ENCODE measurements at regions not wholly inside any gene's neighbourhood (a gene's known extent, or its start where the extent isn't known, plus 50 kb on each side); places are given as distances from the start of the nearest gene placed in this dataset.

DNA sequence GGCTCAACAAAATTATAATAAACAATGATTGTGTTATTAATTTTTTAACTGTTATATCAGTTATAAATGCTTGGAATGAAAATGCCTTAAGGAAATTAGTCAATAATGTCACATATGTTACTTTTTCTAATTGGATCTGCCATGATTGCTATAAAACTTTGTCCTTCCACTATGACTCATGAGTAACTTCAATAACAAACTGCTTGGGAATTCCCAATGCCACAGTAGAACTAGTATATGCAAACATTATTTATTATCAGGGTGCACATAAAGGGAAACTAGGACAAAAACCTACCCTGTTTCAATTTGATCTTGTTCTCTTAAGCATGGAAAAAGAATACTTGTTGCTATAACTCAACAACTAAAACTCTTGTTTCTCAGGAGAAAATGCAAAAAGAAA lies 59.1 kb upstream of the PDC start:
- Histone ChIP-seq H3K4me3 (no peak overlapping the region), H3K27ac (replicated peaks) (no peak overlapping the region), H3K36me3 (no peaks in the 10 kb centered on the region), H3K9me3 (replicated peaks) (peaks cover 26% of the 10 kb centered on the region), H3K4me1 (no peaks in the 10 kb centered on the region), H3K27me3 (ENCODE audit: low read depth) (no peaks in the 10 kb centered on the region)
- intact Hi-C loops (cut with micrococcal nuclease), result no loop called here
- TF ChIP-seq, protein P1, sequence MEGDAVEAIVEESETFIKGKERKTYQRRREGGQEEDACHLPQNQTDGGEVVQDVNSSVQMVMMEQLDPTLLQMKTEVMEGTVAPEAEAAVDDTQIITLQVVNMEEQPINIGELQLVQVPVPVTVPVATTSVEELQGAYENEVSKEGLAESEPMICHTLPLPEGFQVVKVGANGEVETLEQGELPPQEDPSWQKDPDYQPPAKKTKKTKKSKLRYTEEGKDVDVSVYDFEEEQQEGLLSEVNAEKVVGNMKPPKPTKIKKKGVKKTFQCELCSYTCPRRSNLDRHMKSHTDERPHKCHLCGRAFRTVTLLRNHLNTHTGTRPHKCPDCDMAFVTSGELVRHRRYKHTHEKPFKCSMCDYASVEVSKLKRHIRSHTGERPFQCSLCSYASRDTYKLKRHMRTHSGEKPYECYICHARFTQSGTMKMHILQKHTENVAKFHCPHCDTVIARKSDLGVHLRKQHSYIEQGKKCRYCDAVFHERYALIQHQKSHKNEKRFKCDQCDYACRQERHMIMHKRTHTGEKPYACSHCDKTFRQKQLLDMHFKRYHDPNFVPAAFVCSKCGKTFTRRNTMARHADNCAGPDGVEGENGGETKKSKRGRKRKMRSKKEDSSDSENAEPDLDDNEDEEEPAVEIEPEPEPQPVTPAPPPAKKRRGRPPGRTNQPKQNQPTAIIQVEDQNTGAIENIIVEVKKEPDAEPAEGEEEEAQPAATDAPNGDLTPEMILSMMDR (IDR thresholded peaks at IDR 0.05; ENCODE audit: borderline replicate concordance), result no peak
- DNase-seq, result no peak

DNA sequence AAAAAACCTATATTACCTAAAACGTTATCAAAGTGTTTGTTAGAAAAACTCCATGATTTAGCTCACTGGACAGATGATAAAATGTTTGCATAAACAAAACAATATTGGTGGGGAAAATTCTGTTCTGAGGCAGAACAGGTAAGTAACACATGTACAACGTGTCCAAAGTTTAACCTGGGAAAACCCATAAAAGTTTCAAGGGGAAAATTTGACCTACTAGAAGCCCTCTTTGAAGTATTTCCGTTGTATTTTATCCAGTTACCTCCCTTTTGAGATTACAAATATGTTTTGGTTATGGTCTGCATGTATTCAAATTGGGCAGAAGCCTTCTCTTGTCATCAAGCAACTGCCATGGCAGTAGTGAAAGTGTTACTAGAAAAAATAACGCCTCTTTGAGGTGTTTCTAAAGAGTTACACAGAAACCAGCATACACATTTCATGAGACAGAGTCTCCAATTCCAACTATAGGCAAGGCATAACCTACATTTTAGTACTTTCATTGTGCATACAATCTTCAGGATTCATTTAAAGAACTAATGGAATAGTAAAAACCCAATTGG lies 58.0 kb upstream of the PDC start:
- Histone ChIP-seq H3K4me3 (no peak overlapping the region), H3K4me1 (no peaks in the 10 kb centered on the region), H3K27me3 (ENCODE audit: low read depth) (no peaks in the 10 kb centered on the region), H3K27ac (replicated peaks) (no peak overlapping the region), H3K9me3 (replicated peaks) (peaks cover 15% of the 10 kb centered on the region), H3K36me3 (no peaks in the 10 kb centered on the region)
- DNase-seq, result no peak
- TF ChIP-seq, protein P1 (IDR thresholded peaks at IDR 0.05; ENCODE audit: borderline replicate concordance), result no peak
- intact Hi-C loops (cut with micrococcal nuclease), result no loop called here

DNA sequence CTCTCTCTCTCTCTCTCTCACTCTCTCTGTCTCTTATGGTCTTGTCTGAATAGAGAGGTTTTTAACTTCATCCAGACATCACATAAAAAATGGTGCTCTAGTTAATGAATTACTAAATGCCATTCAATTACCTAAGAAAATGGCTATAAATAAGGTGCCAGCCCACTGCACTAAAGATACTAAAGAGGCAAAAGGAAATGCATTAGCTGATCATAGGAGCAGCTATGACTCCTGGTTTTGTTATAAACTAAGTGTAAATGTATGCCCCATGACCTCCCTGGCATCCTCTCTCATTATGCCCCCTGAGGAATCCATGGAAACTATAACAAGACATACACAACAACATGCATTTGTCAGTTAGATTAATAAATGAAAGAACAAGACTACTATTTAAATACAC lies 57.5 kb upstream of the PDC start:
- intact Hi-C loops (cut with micrococcal nuclease), result no loop called here
- no peak for DNase-seq
- TF ChIP-seq, protein P1 (IDR thresholded peaks at IDR 0.05; ENCODE audit: borderline replicate concordance), result no peak
- Histone ChIP-seq H3K9me3 (replicated peaks) (peaks cover 10% of the 10 kb centered on the region), H3K27ac (replicated peaks) (no peak overlapping the region), H3K36me3 (no peaks in the 10 kb centered on the region), H3K4me1 (no peaks in the 10 kb centered on the region), H3K4me3 (no peak overlapping the region), H3K27me3 (ENCODE audit: low read depth) (no peaks in the 10 kb centered on the region)

DNA sequence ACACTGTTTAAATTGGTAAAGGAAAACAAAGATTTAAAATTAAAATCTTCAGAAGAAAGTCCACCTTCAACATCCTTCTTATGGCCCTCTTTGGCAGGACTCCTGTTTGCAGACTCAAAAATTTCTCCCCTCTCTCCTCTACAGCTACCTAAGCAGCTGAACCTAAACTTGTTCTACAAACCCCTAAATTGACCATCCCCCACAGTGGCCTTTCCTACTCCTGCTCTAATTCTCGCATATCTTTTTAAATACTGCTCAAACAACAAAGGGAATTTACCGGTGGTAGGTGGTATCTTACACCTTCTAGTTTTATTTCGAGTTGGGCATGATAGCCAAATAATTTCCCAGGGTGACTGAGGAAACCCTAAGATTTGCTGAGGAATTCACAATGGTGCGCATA lies 53.5 kb upstream of the PDC start:
- Histone ChIP-seq H3K4me3 (no peak overlapping the region), H3K27ac (replicated peaks) (no peak overlapping the region), H3K27me3 (ENCODE audit: low read depth) (no peaks in the 10 kb centered on the region), H3K4me1 (no peaks in the 10 kb centered on the region), H3K36me3 (no peaks in the 10 kb centered on the region), H3K9me3 (replicated peaks) (peaks cover 7% of the 10 kb centered on the region)
- DNase-seq, result no peak
- intact Hi-C loops (cut with micrococcal nuclease), result no loop called here
- TF ChIP-seq, protein P1 (IDR thresholded peaks at IDR 0.05; ENCODE audit: borderline replicate concordance), result no peak

DNA sequence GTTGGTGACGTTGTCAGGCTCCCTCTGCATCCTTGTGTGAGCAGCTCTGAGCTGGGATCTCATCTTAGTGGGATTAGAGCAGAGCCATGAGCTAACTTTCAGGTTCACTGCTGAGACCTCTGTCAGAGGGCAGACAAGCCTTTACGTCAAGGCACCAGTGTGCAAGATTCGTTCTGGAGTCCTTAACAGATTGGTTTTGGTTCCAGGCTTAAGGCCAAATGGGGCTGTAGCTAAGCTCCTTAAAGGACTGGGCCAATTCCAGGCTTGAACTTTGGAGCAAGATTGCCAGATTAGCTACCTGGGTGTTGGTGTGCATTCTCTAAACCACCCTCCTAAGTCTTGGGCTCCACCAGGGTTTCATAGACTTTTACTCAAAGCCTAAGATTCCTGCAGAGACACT lies 52.6 kb upstream of the PDC start:
- Histone ChIP-seq H3K4me1 (no peaks in the 10 kb centered on the region), H3K27me3 (ENCODE audit: low read depth) (no peaks in the 10 kb centered on the region), H3K27ac (replicated peaks) (no peak overlapping the region), H3K36me3 (no peaks in the 10 kb centered on the region), H3K9me3 (replicated peaks) (peaks cover 8% of the 10 kb centered on the region), H3K4me3 (no peak overlapping the region)
- intact Hi-C loops (cut with micrococcal nuclease), result no loop called here
- no peak for DNase-seq
- TF ChIP-seq, protein P1 (IDR thresholded peaks at IDR 0.05; ENCODE audit: borderline replicate concordance), result no peak

All from left ventricle myocardium inferior (tissue), 1 donor.